Prostate gland (tissue), 2 donors: ENCODE measurements at regions not wholly inside any gene's neighbourhood (a gene's known extent, or its start where the extent isn't known, plus 50 kb on each side); places are given as distances from the start of the nearest gene placed in this dataset.

Source experiments
- DNase-seq: peaks from one replicate; pipeline ENCODE4 v3.0.0-alpha.2; 2019; ENCODE audit warnings: low spot score
- H3K27ac ChIP-seq, 2 donors: fragments of 200-600 bp; sonication (generic); 2 replicates each; pipeline ENCODE4 v1.5.1; 2017 to 2019
- H3K27me3 ChIP-seq: fragments of 200-600 bp; sonication (generic); replicated peaks from 2 replicates; pipeline ENCODE4 v1.5.1; 2019; ENCODE audit not compliant: insufficient read depth
- H3K36me3 ChIP-seq, 2 donors: fragments of 200-600 bp; sonication (generic); 1 replicate in 1 of 2; 2 replicates in 1 of 2; pipeline versions ENCODE4 v1.5.1 to v1.8.1; 2017 to 2019
- H3K4me1 ChIP-seq: fragments of 200-600 bp; sonication (generic); replicated peaks from 2 replicates; pipeline ENCODE4 v1.5.1; 2019
- H3K4me3 ChIP-seq, 2 donors: fragments of 200-600 bp; sonication (generic); 2 replicates each; pipeline ENCODE4 v1.5.1; 2017 to 2019
- H3K9me3 ChIP-seq: fragments of 200-600 bp; sonication (generic); 2 replicates; pipeline ENCODE4 v1.5.1; 2017
- CTCF ChIP-seq, 4 experiments: fragments of 200-600 bp in 2 of 4; fragments of 450-650 bp in 2 of 4; sonication (generic) in 2 of 4; IDR thresholded peaks; 1 replicate in 3 of 4; 2 replicates in 1 of 4; pipeline ENCODE4 v1.5.1; 2016 to 2019; ENCODE audit warnings: antibody characterized with exemption in 4 of 4, mild to moderate bottlenecking in 2 of 4, moderate library complexity in 2 of 4
- POLR2A ChIP-seq: fragments of 450-650 bp; IDR thresholded peaks from one replicate; pipeline ENCODE4 v1.6.1; 2016; ENCODE audit warnings: antibody characterized with exemption, mild to moderate bottlenecking
- POLR2AphosphoS5 ChIP-seq: sonication (generic); formaldehyde crosslinking; IDR thresholded peaks from one replicate; pipeline ENCODE4 v1.6.1; 2017; ENCODE audit warnings: antibody characterized with exemption
- WGBS: methylation state at CpG from one replicate; pipeline ENCODE4 v1.1.5; 2018; 5-methylcytosine and 5-hydroxymethylcytosine counted together
- intact Hi-C: fragments of 100-400 bp; cut with DNase I; formaldehyde crosslinking; loops from one replicate; pipeline ENCODE4 v1.14.2; 2022

DNA sequence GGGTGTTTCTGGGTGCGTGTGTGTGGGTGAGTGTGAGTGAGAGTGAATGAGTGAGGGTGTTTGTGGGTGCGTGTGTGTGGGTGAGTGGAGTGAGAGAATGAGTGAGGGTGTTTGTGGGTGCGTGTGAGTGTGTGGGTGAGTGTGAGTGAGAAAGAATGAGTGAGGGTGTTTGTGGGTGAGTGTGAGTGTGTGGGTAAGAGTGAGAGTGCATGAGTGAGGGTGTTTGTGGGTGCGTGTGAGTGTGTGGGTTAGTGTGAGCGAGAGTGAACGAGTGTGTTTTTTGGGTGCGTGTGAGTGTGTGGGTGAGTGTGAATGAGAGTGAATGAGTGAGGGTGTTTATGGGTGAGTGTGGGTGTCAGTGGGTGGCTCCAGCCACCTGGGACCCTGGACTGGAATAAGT lies 1676.1 kb upstream of the TENM3 start:
- Histone ChIP-seq H3K4me3 (no peak overlapping the region), H3K9me3 (no peaks in the 10 kb centered on the region), H3K4me1 (no peaks in the 10 kb centered on the region), H3K27me3 (no peaks in the 10 kb centered on the region), H3K27ac (no peak overlapping the region), H3K36me3 (no peaks in the 10 kb centered on the region)
- no peak for TF ChIP-seq POLR2AphosphoS5
- no peak for TF ChIP-seq CTCF (IDR thresholded peaks at IDR 0.05)
- 92% methylated on average over 7 of the region's 7 CpGs for WGBS
- intact Hi-C loops: no loop called here
- DNase-seq: no peak

- H3K27me3 ChIP-seq: no peaks in the 10 kb centered on the region
- intact Hi-C loops: no loop called here
- H3K4me1 ChIP-seq: no peaks in the 10 kb centered on the region
- no peak for TF ChIP-seq POLR2A
- TF ChIP-seq CTCF (IDR thresholded peaks at IDR 0.05): no peak
- TF ChIP-seq POLR2AphosphoS5: no peak
- DNase-seq: no peak
- 70% methylated on average over 7 of the region's 7 CpGs for WGBS
- H3K36me3 ChIP-seq: no peaks in the 10 kb centered on the region
- H3K4me3 ChIP-seq: no peak overlapping the region
- no peak overlapping the region for H3K27ac ChIP-seq
- H3K9me3 ChIP-seq: no peaks in the 10 kb centered on the region
These were observed 1671.6 kb upstream of the TENM3 start for GRCh38 chr4:180571516-180572055.

DNA sequence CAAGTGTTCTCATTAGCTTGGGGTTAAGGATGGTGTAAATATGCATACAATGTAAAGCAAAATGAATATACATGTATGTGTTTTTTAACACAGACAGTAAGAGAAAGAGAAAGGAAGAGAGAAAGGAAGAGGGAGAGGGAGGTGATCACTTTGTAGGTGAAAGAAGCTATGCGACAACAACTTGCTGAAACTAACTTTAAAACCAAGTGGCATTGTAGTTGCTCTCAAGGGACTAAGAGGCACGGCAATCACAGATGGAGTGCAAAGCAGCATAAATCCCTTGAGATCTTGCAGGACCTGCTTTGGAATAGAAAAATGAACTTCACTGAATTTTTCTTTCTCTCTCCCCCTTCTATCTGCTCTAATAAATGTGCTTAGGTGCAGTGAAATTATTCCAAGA lies 1665.0 kb upstream of the TENM3 start:
- Histone ChIP-seq H3K4me1 (no peaks in the 10 kb centered on the region), H3K36me3 (no peaks in the 10 kb centered on the region), H3K27me3 (no peaks in the 10 kb centered on the region), H3K27ac (no peak overlapping the region), H3K4me3 (no peak overlapping the region), H3K9me3 (no peaks in the 10 kb centered on the region)
- no peak for DNase-seq
- TF ChIP-seq POLR2A (no peak), CTCF (IDR thresholded peaks at IDR 0.05) (no peak), POLR2AphosphoS5 (no peak)
- WGBS: 79% methylated on average over 2 of the region's 2 CpGs
- intact Hi-C loops: no loop called here

DNA sequence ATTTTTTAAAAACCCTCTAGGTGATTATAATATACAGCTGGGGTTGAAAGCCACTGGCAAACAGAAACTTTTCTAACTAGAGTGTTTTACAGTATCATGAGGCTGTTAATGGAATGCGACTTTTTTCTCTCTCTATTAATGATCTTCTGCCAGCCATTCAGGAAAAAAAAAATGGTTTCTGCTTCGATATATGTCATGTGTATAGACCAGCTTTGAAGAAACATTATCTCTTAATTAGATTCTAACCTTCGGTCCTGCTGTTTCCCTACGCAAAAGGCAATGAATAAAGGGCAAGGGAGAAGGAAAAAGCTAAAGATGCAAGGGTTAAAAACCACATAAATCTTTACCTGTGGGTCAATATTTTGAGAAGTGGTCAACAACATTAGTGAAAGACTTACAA lies 1662.1 kb upstream of the TENM3 start:
- intact Hi-C loops: no loop called here
- H3K27me3 ChIP-seq: no peaks in the 10 kb centered on the region
- no peak overlapping the region for H3K27ac ChIP-seq
- WGBS: 75% methylated on average over 4 of the region's 4 CpGs
- TF ChIP-seq POLR2A (no peak), POLR2AphosphoS5 (no peak), CTCF (IDR thresholded peaks at IDR 0.05) (no peak)
- DNase-seq: no peak
- H3K9me3 ChIP-seq: no peaks in the 10 kb centered on the region
- no peaks in the 10 kb centered on the region for H3K4me1 ChIP-seq
- no peak overlapping the region for H3K4me3 ChIP-seq
- no peaks in the 10 kb centered on the region for H3K36me3 ChIP-seq

GRCh38 chr4:180587379-180587778 lies 1655.8 kb upstream of the TENM3 start:
- TF ChIP-seq POLR2AphosphoS5: no peak
- no peak for TF ChIP-seq CTCF (IDR thresholded peaks at IDR 0.05)
- no peak for TF ChIP-seq POLR2A
- no peak overlapping the region for H3K4me3 ChIP-seq
- intact Hi-C loops: no loop called here
- H3K27ac ChIP-seq: no peak overlapping the region
- no peak for DNase-seq
- WGBS: 69% methylated on average over 5 of the region's 5 CpGs
- H3K9me3 ChIP-seq: no peaks in the 10 kb centered on the region
- H3K4me1 ChIP-seq: no peaks in the 10 kb centered on the region
- no peaks in the 10 kb centered on the region for H3K27me3 ChIP-seq
- H3K36me3 ChIP-seq: no peaks in the 10 kb centered on the region
